H1 (cell line): ENCODE measurements at regions not wholly inside any gene's neighbourhood (a gene's known extent, or its start where the extent isn't known, plus 50 kb on each side); places are given as distances from the start of the nearest gene placed in this dataset.

Experiments used
- CEBPB ChIP-seq: IDR thresholded peaks from 2 replicates; pipeline ENCODE4 v1.6.1; 2012; ENCODE audit warnings: low read depth, low read length
- EP300 ChIP-seq, 2 experiments: IDR thresholded peaks; 1 replicate in 1 of 2; 2 replicates in 1 of 2; pipeline ENCODE4 v1.6.1; 2011 to 2012; ENCODE audit warnings: low read depth in 2 of 2, low read length in 2 of 2, mild to moderate bottlenecking in 2 of 2, borderline replicate concordance in 1 of 2, inconsistent platforms in 1 of 2, moderate library complexity in 1 of 2
- GTF2F1 ChIP-seq: IDR thresholded peaks from 2 replicates; pipeline ENCODE4 v1.6.1; 2012; ENCODE audit warnings: low read depth, low read length, improper control_type of control experiment, borderline replicate concordance
- KDM1A ChIP-seq: fragments of 200-600, 300-600 bp; sonication (generic); IDR thresholded peaks from 2 replicates; pipeline ENCODE4 v1.7.1; 2016; ENCODE audit warnings: mild to moderate bottlenecking, low read length, borderline replicate concordance
- RAD21 ChIP-seq, 2 experiments: IDR thresholded peaks in 1 of 2; conservative IDR thresholded peaks in 1 of 2; 2 replicates each; pipeline ENCODE4 v1.6.1; 2011; ENCODE audit warnings: low read depth in 2 of 2, low read length in 2 of 2, improper control_type of control experiment in 1 of 2, inconsistent platforms in 1 of 2, mild to moderate bottlenecking in 1 of 2, moderate library complexity in 1 of 2
- RFX5 ChIP-seq: IDR thresholded peaks from 2 replicates; pipeline ENCODE4 v1.6.1; 2011; ENCODE audit warnings: low read depth, low read length, improper control_type of control experiment, borderline replicate concordance
- RNF2 ChIP-seq: fragments of 200-900, 300-1000 bp; sonication (generic); IDR thresholded peaks from 2 replicates; pipeline ENCODE4 v1.7.1; 2016; ENCODE audit warnings: borderline replicate concordance, low read depth, mild to moderate bottlenecking, antibody characterized with exemption, low read length; ENCODE audit not compliant: poor library complexity, severe bottlenecking; ENCODE audit errors: missing control alignments
- TEAD4 ChIP-seq: IDR thresholded peaks from 2 replicates; pipeline ENCODE4 v1.6.1; 2012; ENCODE audit warnings: low read depth, low read length, inconsistent platforms, mixed read lengths

DNA sequence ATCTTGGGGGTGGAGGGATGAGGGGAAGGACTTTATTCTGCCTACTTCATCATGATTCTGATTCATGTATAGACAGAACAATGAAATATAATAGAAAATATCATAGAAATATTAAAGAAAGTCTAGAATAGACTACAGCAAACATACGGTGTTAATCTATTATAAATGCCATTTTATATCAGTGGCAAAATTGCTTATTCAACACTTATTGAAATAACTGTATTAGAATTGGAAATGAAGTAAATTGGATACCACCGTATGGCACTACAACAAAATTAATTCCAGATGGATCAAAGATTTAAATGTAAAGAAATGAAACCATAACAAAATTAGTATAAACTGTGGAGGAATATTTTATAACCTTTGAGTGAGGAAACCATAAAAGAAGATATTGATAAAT is 213.3 kb upstream of the CTAGE1 start (continued):
- no peak for TF ChIP-seq GTF2F1
- no peak for TF ChIP-seq TEAD4
- TF ChIP-seq CEBPB = no peak
- TF ChIP-seq RAD21 (IDR thresholded peaks at IDR 0.05 in 1 of 2, conservative IDR thresholded peaks at IDR 0.05 in 1 of 2; ENCODE audit: low read depth in 2 of 2, low read length in 2 of 2) = no peak
- no peak for TF ChIP-seq EP300 (IDR thresholded peaks at IDR 0.05; ENCODE audit: borderline replicate concordance in 1 of 2, low read depth in 2 of 2, low read length in 2 of 2)
- TF ChIP-seq RNF2 = no peak
- no peak for TF ChIP-seq KDM1A
- TF ChIP-seq RFX5 = no peak
